GM12875 (cell line): ENCODE measurements at regions not wholly inside any gene's neighbourhood (a gene's known extent, or its start where the extent isn't known, plus 50 kb on each side); places are given as distances from the start of the nearest gene placed in this dataset.

Source experiments
- H3K4me3 ChIP-seq: one replicate; pipeline ENCODE4 v1.5.1; 2011; ENCODE audit warnings: low read depth, low read length, control low read depth
- TF ChIP-seq, protein P1 (sequence below): IDR thresholded peaks from 2 replicates; pipeline ENCODE4 v1.5.1; 2011; ENCODE audit warnings: low read depth, mild to moderate bottlenecking, control low read depth, inconsistent platforms, low read length, moderate library complexity, borderline replicate concordance; ENCODE audit not compliant: insufficient read depth

DNA sequence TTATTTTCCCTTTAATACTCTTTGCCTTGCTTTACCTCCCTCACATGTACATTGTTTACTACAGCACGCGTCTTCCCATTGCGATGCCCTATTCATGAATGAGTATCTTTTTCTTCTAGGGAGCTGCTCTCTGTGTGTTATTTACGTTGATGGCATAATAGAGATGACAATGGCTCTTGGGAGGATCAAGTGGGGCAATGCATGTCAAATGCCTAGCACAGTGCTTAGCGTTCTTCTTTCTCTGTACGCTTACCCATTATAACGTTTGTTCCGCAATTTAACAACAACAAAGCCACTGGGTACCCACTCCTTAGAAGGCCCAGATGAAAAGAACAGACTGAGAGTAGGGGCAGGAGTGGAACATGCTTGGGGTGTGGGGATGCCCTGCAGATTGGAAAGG, 271.6 kb upstream of the TNRC6C start:
- TF ChIP-seq, protein P1, sequence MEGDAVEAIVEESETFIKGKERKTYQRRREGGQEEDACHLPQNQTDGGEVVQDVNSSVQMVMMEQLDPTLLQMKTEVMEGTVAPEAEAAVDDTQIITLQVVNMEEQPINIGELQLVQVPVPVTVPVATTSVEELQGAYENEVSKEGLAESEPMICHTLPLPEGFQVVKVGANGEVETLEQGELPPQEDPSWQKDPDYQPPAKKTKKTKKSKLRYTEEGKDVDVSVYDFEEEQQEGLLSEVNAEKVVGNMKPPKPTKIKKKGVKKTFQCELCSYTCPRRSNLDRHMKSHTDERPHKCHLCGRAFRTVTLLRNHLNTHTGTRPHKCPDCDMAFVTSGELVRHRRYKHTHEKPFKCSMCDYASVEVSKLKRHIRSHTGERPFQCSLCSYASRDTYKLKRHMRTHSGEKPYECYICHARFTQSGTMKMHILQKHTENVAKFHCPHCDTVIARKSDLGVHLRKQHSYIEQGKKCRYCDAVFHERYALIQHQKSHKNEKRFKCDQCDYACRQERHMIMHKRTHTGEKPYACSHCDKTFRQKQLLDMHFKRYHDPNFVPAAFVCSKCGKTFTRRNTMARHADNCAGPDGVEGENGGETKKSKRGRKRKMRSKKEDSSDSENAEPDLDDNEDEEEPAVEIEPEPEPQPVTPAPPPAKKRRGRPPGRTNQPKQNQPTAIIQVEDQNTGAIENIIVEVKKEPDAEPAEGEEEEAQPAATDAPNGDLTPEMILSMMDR = no peak
- no peak overlapping the region for H3K4me3 ChIP-seq

DNA sequence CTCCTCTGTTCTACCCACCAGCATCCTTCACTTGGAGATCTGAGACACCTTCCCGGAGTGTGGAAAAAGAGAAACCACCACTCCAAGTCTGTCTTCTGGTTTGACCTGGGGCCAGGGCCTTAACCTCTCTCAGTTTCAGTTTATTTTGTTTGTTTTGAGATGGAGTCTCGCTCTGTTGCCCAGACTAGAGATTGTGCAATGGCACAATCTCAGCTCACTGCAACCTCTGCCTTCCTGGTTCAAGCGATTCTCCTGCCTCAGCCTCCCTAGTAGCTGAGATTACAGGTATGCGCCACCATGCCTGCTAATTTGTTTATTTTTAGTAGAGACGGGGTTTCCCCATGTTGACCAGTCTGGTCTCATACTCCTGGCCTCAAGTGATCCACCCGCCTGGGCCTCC, 271.1 kb upstream of the TNRC6C start:
- no peak overlapping the region for H3K4me3 ChIP-seq
- TF ChIP-seq, protein P1 = no peak

DNA sequence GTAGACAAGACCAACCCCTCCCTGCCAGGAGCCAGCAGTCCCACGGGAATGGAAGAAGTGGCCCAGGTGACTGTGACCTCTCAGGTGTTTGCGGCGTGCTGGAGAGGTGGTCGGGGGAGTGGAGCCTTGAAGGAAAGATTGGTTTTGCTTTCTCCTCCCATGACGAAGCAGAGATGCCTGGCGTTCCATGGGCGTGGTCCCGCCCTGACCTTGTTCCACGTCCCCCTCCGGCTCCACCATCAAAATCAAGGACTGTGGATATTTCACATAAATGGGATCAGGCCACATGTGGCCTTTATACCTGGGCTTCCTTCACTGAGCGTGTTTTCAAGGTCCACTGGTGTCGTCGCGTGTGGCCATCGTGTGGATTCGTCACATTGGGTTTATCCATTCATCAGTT, 270.6 kb upstream of the TNRC6C start:
- TF ChIP-seq, protein P1 = no peak
- H3K4me3 ChIP-seq = no peak overlapping the region

DNA sequence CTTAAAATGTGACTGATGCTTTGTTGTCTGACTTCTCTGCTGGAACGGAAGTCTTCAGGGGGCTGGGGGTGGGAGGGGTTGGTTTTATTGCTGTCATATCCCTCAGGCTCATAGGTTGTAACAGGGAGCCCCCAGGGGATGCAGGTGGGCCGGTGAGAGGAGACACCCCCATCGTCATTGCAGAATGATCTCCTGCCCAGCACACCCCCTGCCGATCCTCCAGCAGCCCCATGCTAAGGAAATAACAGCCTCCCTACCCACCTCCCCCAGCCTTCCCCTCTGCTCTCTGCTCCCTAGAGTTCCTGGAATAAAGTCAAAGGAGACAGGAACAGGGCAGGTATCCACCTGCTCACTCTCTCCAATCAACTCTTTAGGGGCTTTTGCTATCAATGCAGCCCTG, 270.1 kb upstream of the TNRC6C start:
- no peak overlapping the region for H3K4me3 ChIP-seq
- TF ChIP-seq, protein P1 = no peak

DNA sequence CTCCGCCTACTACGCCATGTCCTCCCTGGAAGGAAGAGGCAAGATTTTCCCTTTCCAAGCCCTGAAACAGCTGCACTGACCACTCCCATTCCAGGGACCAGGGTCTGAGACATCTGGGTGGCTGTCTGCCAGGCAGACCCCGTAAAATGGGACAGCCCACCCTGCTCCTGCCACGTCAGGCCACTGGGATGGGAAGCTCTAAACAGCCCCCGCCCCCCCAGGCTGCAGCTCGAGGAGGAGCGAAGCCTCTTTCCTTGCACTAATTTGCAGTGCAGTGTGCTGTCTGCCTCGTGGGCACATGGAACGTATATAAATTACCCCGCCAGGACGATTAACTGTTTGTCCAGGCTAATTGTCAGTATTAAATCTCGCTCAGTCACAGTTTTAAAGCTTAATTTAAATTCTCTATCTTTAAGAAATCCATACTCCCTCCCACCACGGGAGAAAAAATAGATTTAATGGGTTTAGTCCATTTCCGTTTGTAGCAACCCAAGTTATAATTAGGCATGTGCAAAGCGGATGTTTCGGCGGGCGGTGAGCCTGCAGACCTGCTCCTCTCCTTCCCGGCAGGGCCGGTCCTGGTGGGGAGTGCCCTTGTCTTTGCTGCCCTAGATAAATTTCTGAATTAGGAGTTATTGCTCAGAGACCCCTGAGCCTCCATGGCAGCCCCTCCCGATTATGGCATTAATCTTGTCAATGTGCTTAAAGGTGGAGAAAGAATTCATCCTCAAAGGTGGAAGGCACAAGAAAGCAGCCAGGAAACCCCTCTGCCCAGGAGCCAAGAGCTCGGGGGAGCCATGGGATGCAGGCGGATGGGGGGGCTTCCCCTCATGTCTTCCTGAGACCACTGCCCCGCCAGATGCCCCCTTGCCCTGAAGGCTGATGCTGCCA, 268.0 kb upstream of the TNRC6C start:
- TF ChIP-seq, protein P1 = no peak
- no peak overlapping the region for H3K4me3 ChIP-seq

DNA sequence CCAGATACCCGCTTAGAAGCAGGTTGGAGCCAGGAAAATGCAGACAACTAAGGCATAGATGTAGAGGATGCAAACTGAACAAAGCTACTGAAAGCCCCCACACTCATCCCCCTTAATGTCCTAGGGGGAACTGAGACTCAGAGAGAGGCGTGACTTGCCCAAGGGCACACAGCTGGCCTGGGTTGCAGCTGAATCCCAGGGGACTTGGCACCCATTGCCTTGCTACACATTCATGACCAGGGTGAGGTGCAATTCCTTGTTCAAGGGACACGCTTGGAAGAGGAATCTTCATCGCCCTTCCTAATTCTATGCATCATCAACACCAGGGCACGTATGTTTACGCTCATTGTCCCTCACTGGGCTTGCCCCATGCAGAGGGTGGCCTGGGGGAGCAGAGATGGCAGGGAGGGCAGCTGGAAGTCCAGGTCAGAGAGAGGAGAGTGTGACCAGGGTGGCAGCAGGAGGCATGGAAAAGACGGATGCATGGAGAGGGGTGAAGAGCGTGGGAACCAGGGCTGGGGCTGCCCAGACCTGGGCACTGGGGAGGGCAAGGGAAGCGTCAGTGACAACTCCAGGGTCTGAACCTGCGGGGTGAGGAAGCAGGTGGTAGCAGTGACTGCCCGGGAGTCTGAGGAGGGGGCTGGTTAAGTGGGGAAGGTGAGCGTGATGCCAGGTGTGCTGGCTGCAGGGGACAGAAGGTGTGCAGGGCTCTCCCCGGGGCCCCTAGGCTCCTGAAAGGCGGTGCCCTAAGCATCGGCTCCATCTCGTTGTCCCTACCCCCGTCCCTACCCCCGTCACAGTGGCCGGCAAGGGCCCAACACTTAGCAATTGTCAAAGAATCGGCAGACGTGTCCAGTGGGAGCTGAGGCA, 267.1 kb upstream of the TNRC6C start:
- H3K4me3 ChIP-seq = no peak overlapping the region
- TF ChIP-seq, protein P1 = no peak
